H54 (cell line): ENCODE measurements at regions not wholly inside any gene's neighbourhood (a gene's known extent, or its start where the extent isn't known, plus 50 kb on each side); places are given as distances from the start of the nearest gene placed in this dataset.

Source experiments
- DNase-seq: peaks from one replicate; pipeline ENCODE4 v3.0.0; 2011; ENCODE audit warnings: low spot score, mixed read lengths; ENCODE audit not compliant: insufficient read length
- FAIRE-seq: peaks from 3 replicates; lab custom pipeline; 2011; peaks lifted over from hg19 to GRCh38; lab: Jason Lieb, UNC
- POLR2A ChIP-seq: IDR thresholded peaks from 2 replicates; pipeline ENCODE4 v1.6.1; 2011; ENCODE audit warnings: low read depth, mild to moderate bottlenecking, low read length

GRCh38 chr14:44812672-44813071, 149.1 kb downstream of the KLHL28 start:
- DNase-seq (no peak), FAIRE-seq (no peak)
- no peak for TF ChIP-seq POLR2A

DNA sequence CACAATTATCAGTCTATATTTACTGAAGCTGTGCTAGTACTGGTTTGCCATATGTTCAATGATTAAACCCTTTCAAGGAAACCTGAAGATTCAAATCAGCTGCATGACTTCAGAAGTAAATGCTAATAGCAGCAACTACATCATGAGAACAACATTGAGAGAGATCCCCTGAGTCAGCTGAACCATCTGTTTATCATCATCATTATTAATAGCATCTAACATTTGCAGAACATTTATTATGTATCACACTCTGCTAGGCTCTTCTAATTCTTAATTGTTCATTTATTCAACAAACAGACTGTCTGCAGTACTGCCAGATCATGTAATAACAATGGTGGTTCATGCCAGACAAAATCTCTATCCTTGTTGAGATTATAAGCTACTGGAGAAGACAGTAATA, 157.4 kb downstream of the KLHL28 start:
- no peak for DNase-seq
- no peak for FAIRE-seq
- TF ChIP-seq POLR2A, result no peak

- TF ChIP-seq POLR2A, result no peak
- FAIRE-seq (peak; percentile 36), DNase-seq (peak; percentile 10)
These were observed 158.4 kb downstream of the KLHL28 start for GRCh38 chr14:44803239-44803905.

DNA sequence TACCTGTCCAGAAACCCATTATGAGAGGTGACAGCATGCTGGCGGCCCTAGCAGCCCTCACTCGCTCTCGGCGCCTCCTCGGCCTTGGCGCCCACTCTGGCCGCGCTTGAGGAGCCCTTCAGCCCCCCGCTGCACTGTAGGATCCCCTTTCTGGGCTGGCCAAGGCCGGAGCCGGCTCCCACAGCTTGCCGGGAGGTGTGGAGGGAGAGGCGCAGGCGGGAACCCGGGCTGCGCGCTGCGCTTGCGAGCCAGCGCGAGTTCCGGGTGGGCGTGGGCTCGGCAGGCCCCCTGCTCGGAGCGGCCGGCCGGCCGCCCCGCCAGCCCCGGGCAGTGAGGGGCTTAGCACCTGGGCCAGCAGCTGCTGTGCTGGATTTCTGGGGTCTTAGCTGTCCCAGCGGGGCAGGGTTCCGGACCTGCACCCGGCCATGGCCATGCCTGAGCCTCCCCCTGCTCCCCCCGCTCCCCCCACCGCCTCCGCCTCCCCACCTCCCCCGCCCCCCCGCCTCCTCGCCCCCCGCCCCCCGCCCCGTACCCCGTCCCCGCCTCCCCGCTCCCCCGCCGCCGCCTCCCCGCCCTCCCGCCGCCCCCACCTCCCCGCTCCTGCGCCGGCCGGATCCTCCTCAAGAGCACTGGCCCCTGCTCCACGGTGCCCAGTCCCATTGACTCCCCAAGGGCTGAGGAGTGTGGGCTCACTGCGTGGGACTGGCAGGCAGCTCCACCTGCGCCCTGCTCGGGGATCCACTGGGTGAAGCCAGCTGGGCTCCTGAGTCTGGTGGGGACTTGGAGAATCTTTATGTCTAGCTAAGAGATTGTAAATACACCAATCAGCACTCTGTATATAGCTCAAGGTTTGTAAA, 163.1 kb downstream of the KLHL28 start:
- DNase-seq (no peak), FAIRE-seq (no peak)
- no peak for TF ChIP-seq POLR2A

DNA sequence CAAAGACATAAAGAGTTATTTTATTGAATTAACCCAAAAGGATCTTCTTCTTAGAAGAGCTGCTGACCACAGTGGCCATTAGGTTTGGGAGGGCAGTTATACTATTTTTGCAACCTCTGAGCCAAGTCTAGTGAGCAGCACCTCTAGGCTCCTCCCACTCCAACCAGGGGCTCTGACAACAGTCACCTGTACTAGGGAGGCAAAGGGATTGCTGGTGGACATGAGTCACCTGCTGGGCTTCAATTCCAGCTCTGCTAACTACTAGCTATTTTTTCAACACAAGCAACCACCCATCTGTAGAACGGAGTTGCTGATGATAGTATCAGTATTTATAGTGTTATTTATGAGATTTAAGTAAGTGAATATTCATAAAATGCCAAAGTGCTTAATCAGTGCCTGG, 166.0 kb downstream of the KLHL28 start:
- DNase-seq (no peak), FAIRE-seq (no peak)
- no peak for TF ChIP-seq POLR2A

DNA sequence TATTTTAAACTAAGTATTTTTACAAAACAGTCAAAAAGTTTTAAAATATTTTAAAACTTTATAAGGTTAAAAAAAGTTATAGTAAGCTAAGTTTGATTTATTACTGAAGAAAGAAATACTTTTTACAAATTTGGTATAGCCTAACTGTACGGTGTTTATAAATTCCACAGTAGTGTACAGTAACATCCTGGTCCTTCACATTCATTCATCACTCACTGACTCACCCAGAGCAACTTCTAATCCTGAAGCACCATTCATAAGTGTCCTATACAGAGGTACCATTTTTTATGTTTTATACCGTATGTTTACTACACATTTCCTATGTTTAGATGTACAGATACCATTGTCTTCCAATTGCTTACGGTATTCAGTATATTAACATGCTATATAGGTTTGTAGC, 170.0 kb downstream of the KLHL28 start:
- TF ChIP-seq POLR2A, result no peak
- no peak for DNase-seq
- no peak for FAIRE-seq

DNA sequence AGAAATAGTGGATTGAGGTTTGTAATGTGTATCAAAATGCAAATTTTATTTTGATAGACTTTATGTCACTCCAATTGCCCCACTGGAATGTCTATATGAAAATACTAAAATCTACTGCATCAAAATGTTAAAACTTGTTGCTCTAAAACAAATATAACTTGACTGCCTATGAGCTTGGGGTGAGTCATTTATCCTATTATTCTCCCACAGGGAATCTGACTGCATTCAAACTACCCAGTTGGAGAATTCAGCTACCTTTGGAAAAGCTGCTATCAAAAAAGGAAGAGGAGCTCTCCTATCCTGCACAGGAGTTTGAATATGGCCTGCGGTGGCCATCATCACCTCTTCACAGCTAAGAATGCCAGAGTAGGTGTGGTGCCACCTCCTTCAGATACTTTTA, 173.1 kb downstream of the KLHL28 start:
- no peak for TF ChIP-seq POLR2A
- DNase-seq (no peak), FAIRE-seq (no peak)

DNA sequence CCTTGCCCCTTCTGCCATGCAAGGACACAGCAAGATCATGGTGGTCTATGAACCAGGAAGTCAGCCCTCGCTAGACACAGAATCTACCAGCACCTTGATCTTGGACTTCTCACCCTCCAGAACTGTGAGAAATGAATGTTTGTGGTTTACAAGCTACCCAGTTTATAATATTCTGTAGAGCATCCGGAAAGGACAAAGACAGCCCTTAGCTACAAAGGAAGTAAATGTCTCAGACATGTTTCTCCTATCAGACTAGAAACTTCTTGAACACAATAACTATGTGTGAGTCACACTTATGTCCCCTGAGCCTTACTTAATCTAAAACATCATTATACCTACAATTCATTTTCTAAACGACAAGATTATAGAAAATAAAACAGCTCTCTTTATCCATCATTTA, 176.7 kb downstream of the KLHL28 start:
- DNase-seq (no peak), FAIRE-seq (no peak)
- no peak for TF ChIP-seq POLR2A

- FAIRE-seq (no peak), DNase-seq (no peak)
- TF ChIP-seq POLR2A, result no peak
These were observed 177.8 kb downstream of the KLHL28 start for GRCh38 chr14:44783901-44784300.

GRCh38 chr14:44782775-44783238, 178.9 kb downstream of the KLHL28 start:
- FAIRE-seq (peak; percentile 11), DNase-seq (no peak)
- no peak for TF ChIP-seq POLR2A

- no peak for TF ChIP-seq POLR2A
These were observed 180.8 kb downstream of the KLHL28 start for GRCh38 chr14:44780989-44781388.

DNA sequence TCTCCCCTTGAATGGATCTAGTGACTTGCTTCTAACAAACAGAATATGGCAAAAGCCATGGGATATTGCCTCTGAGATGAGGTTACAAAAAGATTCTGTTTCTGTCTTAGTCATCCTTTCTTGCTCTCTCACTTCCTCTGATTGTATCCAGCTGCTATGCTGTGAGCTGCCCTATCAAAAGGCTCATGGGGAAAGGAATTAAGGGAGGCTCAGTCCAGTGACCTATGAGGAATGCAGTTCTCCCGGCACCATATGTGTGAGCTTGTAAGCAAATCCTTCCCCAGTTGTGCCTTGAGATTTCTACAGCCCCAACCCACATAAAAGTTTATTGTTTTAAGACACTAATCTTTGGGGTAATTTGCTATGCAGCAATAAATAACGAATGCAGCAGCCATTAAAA, 183.1 kb downstream of the KLHL28 start:
- FAIRE-seq, result no peak
- no peak for TF ChIP-seq POLR2A
- no peak for DNase-seq

More at GRCh38 chr14:44780989-44781388, 180.8 kb downstream of the KLHL28 start:
- DNase-seq (no peak), FAIRE-seq (no peak)

- TF ChIP-seq POLR2A, result no peak
- FAIRE-seq (no peak), DNase-seq (no peak)
These were observed 184.2 kb downstream of the KLHL28 start for GRCh38 chr14:44777584-44777983.

GRCh38 chr14:44775248-44775647, 186.5 kb downstream of the KLHL28 start:
- FAIRE-seq (no peak), DNase-seq (no peak)
- TF ChIP-seq POLR2A, result no peak
